Activated T-helper 1 cell treated with anti-CD3 and anti-CD28 coated beads, Interleukin-12 subunit alpha, Interleukin-12 subunit beta, Interleukin-2, Interleukin-4 antibody, amounts not matched to agents 30 ng/mL and 10 ng/mL and 1 ng/mL, durations not matched to agents 14 hours and 24 hours and 36 hours (primary cell): ENCODE measurements at regions not wholly inside any gene's neighbourhood (a gene's known extent, or its start where the extent isn't known, plus 50 kb on each side); places are given as distances from the start of the nearest gene placed in this dataset.

Experiments used
- DNase-seq: peaks from one replicate; pipeline ENCODE4 v3.0.0; 2021; ENCODE audit warnings: low spot score
- H3K27ac Mint-ChIP-seq: one replicate; pipeline ENCODE4 v1.8.0; 2021; ENCODE audit warnings: mild to moderate bottlenecking, mixed read lengths
- H3K27me3 Mint-ChIP-seq: one replicate; pipeline ENCODE4 v1.8.0; 2022; ENCODE audit warnings: mild to moderate bottlenecking, moderate library complexity, mixed read lengths; ENCODE audit not compliant: insufficient read depth
- H3K36me3 Mint-ChIP-seq: one replicate; pipeline ENCODE4 v1.8.0; 2021; ENCODE audit warnings: low read depth, mixed read lengths
- H3K4me1 Mint-ChIP-seq: one replicate; pipeline ENCODE4 v1.8.0; 2021; ENCODE audit warnings: low read depth, mixed read lengths
- H3K4me3 Mint-ChIP-seq: one replicate; pipeline ENCODE4 v1.8.0; 2021; ENCODE audit warnings: mild to moderate bottlenecking, moderate library complexity, mixed read lengths
- H3K9me3 Mint-ChIP-seq: one replicate; pipeline ENCODE4 v1.8.0; 2021; ENCODE audit warnings: mixed read lengths
- intact Hi-C: fragments of 100-400 bp; cut with micrococcal nuclease; formaldehyde crosslinking; loops from one replicate; pipeline ENCODE4 v1.15.1; 2024

DNA sequence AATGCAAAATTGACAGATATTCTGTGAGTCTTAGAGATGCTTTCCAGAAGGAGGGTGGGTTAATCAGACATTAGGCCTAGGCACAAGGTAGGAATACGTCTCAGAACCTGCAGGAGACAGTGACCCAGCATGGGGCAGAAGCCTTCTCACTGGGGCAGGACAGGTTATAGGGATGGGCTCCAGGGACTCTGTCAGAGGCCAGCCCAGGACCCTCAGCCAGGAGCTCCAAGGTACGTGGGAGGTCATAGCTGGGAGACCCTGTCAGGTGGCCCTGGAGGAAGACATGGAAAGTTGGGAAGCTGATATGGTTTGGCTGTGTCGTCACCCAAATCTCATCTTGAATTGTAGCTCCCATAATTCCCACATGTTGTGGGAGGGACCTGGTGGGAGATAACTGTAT, 450.4 kb downstream of the GADD45G start:
- H3K27me3 Mint-ChIP-seq, result peaks cover 19% of the 10 kb centered on the region
- no peaks in the 10 kb centered on the region for H3K36me3 Mint-ChIP-seq
- intact Hi-C loops, result no loop called here
- DNase-seq, result no peak
- no peaks in the 10 kb centered on the region for H3K9me3 Mint-ChIP-seq
- H3K4me3 Mint-ChIP-seq, result no peak overlapping the region
- H3K4me1 Mint-ChIP-seq, result no peaks in the 10 kb centered on the region
- no peak overlapping the region for H3K27ac Mint-ChIP-seq

- H3K9me3 Mint-ChIP-seq, result no peaks in the 10 kb centered on the region
- no peak for DNase-seq
- H3K27ac Mint-ChIP-seq, result no peak overlapping the region
- no peaks in the 10 kb centered on the region for H3K36me3 Mint-ChIP-seq
- H3K4me1 Mint-ChIP-seq, result no peaks in the 10 kb centered on the region
- intact Hi-C loops, result no loop called here
- H3K27me3 Mint-ChIP-seq, result peaks cover 16% of the 10 kb centered on the region
- no peak overlapping the region for H3K4me3 Mint-ChIP-seq
Measured at GRCh38 chr9:90057361-90057760, 452.5 kb downstream of the GADD45G start.

DNA sequence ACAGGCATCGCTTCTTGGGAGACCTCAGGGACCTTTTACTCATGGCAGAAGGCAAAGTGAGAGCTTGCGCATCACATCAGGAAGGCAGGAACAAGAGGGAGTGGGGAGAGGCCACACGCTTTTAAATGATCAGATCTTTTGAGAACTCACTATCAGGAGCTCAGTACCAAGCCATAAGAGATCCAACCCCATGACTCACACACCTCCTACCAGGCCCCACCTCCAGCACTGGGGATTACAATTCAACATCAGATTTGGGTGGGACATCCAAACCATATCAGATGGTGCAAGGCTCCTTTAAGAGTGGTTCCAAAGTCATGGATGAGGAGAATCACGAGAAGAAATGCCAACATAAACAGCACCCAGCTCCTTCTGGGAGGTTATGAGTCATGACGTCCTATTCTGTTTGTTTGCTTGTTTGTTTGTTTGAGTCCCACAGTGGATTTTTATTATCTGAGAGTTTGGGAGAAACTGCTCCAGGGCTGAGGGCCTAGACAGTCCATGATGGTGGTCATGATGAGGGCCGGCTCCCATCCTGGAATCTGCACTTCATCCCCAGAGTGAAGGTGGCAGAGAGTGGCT, 453.5 kb downstream of the GADD45G start:
- DNase-seq, result no peak
- intact Hi-C loops, result no loop called here
- no peaks in the 10 kb centered on the region for H3K4me1 Mint-ChIP-seq
- H3K36me3 Mint-ChIP-seq, result no peaks in the 10 kb centered on the region
- H3K9me3 Mint-ChIP-seq, result no peaks in the 10 kb centered on the region
- H3K4me3 Mint-ChIP-seq, result no peak overlapping the region
- H3K27me3 Mint-ChIP-seq, result peaks cover 18% of the 10 kb centered on the region
- no peak overlapping the region for H3K27ac Mint-ChIP-seq

DNA sequence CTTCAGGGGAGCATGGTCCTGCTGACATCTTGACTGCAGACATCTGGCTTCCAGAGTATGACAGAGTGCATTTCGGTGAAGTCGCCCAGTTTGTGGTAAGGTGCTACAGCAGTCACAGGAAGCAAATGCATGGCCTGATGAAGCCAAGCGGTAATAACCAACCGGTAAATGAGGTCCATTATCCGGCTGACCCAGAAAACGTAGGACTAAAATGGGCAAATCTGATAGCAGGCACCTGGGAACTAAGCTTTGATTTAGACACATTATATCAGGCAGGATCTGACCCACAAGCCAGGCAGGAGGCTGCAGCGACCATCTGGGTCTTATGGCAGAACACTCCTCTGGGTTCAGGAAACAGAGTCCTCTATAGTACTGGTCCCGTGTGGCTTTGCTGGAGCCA, 454.6 kb downstream of the GADD45G start:
- DNase-seq, result no peak
- H3K36me3 Mint-ChIP-seq, result no peaks in the 10 kb centered on the region
- H3K9me3 Mint-ChIP-seq, result no peaks in the 10 kb centered on the region
- no peak overlapping the region for H3K27ac Mint-ChIP-seq
- intact Hi-C loops, result no loop called here
- H3K27me3 Mint-ChIP-seq, result peaks cover 17% of the 10 kb centered on the region
- H3K4me3 Mint-ChIP-seq, result no peak overlapping the region
- no peaks in the 10 kb centered on the region for H3K4me1 Mint-ChIP-seq

DNA sequence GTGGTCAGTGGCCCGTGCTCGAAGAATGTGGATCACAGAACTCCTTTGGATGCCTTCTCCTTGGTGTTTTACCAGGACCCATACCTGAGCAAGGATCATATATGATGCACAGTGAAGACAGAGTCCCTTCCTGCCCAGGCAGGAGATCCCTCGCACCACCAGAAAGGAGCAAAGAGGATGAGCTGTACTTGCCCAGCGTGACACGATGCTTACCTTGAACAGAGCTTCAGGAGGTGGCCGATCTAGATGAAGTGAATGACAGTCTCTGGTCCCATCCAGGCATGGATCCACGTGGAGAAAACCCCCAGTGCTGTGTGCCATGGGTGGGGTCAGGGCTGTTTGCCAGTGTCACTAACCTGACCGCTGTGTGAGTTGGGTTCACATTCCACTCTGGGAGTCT, 455.4 kb downstream of the GADD45G start:
- DNase-seq, result no peak
- H3K36me3 Mint-ChIP-seq, result no peaks in the 10 kb centered on the region
- intact Hi-C loops, result no loop called here
- H3K27me3 Mint-ChIP-seq, result peaks cover 20% of the 10 kb centered on the region
- H3K27ac Mint-ChIP-seq, result no peak overlapping the region
- H3K9me3 Mint-ChIP-seq, result no peaks in the 10 kb centered on the region
- no peaks in the 10 kb centered on the region for H3K4me1 Mint-ChIP-seq
- H3K4me3 Mint-ChIP-seq, result no peak overlapping the region

- Mint-ChIP-seq H3K36me3 (no peaks in the 10 kb centered on the region), H3K27me3 (peaks cover 18% of the 10 kb centered on the region), H3K4me1 (no peaks in the 10 kb centered on the region), H3K27ac (no peak overlapping the region), H3K4me3 (no peak overlapping the region), H3K9me3 (no peaks in the 10 kb centered on the region)
- intact Hi-C loops, result no loop called here
- no peak for DNase-seq
Measured at GRCh38 chr9:90061187-90061586, 456.4 kb downstream of the GADD45G start.

- no peak for DNase-seq
- H3K4me3 Mint-ChIP-seq, result no peak overlapping the region
- no peaks in the 10 kb centered on the region for H3K36me3 Mint-ChIP-seq
- peaks cover 27% of the 10 kb centered on the region for H3K27me3 Mint-ChIP-seq
- no peaks in the 10 kb centered on the region for H3K4me1 Mint-ChIP-seq
- H3K27ac Mint-ChIP-seq, result no peak overlapping the region
- no peaks in the 10 kb centered on the region for H3K9me3 Mint-ChIP-seq
- intact Hi-C loops, result no loop called here
Measured at GRCh38 chr9:90062982-90063381, 458.2 kb downstream of the GADD45G start.

DNA sequence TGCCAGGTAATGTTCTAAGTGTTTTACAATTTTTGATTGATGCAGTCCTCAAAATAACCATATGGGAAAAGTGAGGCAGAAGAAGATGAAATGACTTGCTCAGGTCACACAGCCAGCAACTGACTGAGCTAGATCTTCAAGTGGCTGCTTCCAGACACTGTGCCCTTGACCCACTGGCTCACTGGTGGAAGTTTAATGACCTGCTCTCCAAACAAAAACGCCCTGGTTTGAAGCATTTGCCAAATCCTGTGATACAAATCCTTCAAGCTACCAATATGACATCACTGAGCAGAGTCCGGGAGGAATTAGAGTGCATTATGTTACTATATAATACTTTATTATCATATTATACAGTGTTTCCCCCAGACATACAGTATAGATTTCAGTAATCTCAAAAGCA, 459.4 kb downstream of the GADD45G start:
- H3K4me3 Mint-ChIP-seq, result no peak overlapping the region
- no peaks in the 10 kb centered on the region for H3K4me1 Mint-ChIP-seq
- H3K36me3 Mint-ChIP-seq, result no peaks in the 10 kb centered on the region
- DNase-seq, result no peak
- no peaks in the 10 kb centered on the region for H3K9me3 Mint-ChIP-seq
- H3K27me3 Mint-ChIP-seq, result peaks cover 39% of the 10 kb centered on the region
- intact Hi-C loops, result no loop called here
- H3K27ac Mint-ChIP-seq, result no peak overlapping the region

GRCh38 chr9:90064971-90065370, 460.2 kb downstream of the GADD45G start:
- Mint-ChIP-seq H3K36me3 (no peaks in the 10 kb centered on the region), H3K9me3 (no peaks in the 10 kb centered on the region), H3K4me1 (no peaks in the 10 kb centered on the region), H3K27ac (no peak overlapping the region), H3K4me3 (no peak overlapping the region), H3K27me3 (peaks cover 37% of the 10 kb centered on the region)
- DNase-seq, result no peak
- intact Hi-C loops, result no loop called here

DNA sequence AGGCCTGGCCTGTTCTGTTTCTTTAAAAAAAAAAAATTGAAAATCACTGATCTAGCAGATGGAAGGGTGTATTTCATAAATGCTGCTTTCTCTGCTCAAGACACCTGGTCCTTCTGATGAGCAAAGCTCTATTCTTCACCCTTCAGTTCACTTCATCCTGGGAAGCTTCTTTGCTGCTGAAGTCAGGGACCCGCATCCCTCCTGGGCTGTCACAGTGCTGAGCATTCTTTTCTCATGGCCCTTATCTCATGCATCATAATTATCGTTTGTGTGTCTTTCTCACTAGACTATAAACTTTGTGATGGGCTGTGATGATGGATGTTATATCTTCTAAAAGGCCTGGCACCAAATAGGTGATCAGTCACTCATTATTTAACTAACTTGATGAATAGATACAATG, 461.0 kb downstream of the GADD45G start:
- no peak overlapping the region for H3K27ac Mint-ChIP-seq
- peaks cover 36% of the 10 kb centered on the region for H3K27me3 Mint-ChIP-seq
- no peaks in the 10 kb centered on the region for H3K4me1 Mint-ChIP-seq
- no peak for DNase-seq
- H3K4me3 Mint-ChIP-seq, result no peak overlapping the region
- no peaks in the 10 kb centered on the region for H3K36me3 Mint-ChIP-seq
- no peaks in the 10 kb centered on the region for H3K9me3 Mint-ChIP-seq
- intact Hi-C loops, result no loop called here

DNA sequence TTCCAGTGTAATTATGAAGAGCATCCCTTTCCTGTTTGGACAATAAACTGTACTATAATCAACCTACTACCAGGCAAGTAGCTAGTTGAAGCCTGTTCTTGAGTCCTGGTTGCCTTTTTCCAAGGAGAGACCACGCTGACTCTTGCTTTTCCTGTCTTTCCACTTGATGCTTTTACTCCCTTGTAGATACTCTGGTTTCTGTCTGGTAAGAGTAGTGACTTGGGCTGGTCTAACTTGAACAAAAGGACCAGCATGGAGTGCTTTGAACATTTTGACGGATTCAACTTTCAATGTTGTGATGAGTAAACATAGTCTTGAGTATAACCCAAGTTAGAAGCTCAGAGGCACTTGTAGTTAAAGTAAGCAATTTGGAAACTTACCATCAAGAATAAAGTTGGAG, 464.3 kb downstream of the GADD45G start:
- intact Hi-C loops, result no loop called here
- Mint-ChIP-seq H3K27me3 (peaks cover 40% of the 10 kb centered on the region), H3K27ac (no peak overlapping the region), H3K9me3 (no peaks in the 10 kb centered on the region), H3K4me1 (no peaks in the 10 kb centered on the region), H3K4me3 (no peak overlapping the region), H3K36me3 (no peaks in the 10 kb centered on the region)
- no peak for DNase-seq

GRCh38 chr9:90070056-90070455, 465.2 kb downstream of the GADD45G start:
- no peaks in the 10 kb centered on the region for H3K9me3 Mint-ChIP-seq
- H3K36me3 Mint-ChIP-seq, result no peaks in the 10 kb centered on the region
- peaks cover 45% of the 10 kb centered on the region for H3K27me3 Mint-ChIP-seq
- no peaks in the 10 kb centered on the region for H3K4me1 Mint-ChIP-seq
- DNase-seq, result no peak
- no peak overlapping the region for H3K4me3 Mint-ChIP-seq
- intact Hi-C loops, result no loop called here
- H3K27ac Mint-ChIP-seq, result no peak overlapping the region

GRCh38 chr9:90070469-90070868, 465.7 kb downstream of the GADD45G start:
- H3K36me3 Mint-ChIP-seq, result no peaks in the 10 kb centered on the region
- DNase-seq, result no peak
- H3K4me3 Mint-ChIP-seq, result no peak overlapping the region
- H3K27ac Mint-ChIP-seq, result no peak overlapping the region
- no peaks in the 10 kb centered on the region for H3K4me1 Mint-ChIP-seq
- H3K9me3 Mint-ChIP-seq, result no peaks in the 10 kb centered on the region
- peaks cover 43% of the 10 kb centered on the region for H3K27me3 Mint-ChIP-seq
- intact Hi-C loops, result no loop called here

DNA sequence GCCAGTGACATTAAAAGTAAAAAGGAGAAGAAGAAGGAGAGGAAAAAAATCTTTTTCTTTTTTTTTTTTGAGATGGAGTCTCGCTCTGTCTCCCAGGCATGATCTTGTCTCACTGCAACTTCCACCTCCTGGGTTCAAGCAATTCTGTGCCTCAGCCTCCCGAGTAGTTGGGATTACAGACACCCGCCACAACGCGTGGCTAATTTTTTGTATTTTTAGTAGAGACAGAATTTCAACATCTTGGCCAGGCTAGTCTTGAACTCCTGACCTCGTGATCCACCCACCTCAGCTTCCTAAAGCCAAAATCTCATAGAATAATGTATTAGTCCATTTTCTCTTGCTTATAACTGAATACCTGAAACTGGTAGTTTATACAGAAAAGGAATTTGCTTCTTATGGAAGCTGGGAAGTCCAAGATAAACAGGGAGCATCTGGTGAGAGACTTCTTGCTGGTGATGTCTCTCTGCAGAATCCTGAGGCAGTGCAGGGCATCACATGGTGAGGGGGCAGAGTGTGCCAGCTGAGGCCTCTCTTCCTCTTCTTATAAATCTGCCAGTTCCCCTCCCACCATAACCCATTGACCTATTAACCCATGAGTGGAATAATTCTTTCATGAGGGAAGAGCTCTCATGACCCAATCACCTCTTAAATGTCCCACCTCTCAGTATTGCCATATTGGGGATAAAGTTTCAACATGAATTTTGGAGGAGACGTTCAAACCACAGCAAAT, 466.3 kb downstream of the GADD45G start:
- H3K36me3 Mint-ChIP-seq, result no peaks in the 10 kb centered on the region
- H3K4me1 Mint-ChIP-seq, result no peaks in the 10 kb centered on the region
- no peak for DNase-seq
- no peak overlapping the region for H3K4me3 Mint-ChIP-seq
- no peak overlapping the region for H3K27ac Mint-ChIP-seq
- peaks cover 46% of the 10 kb centered on the region for H3K27me3 Mint-ChIP-seq
- H3K9me3 Mint-ChIP-seq, result no peaks in the 10 kb centered on the region
- intact Hi-C loops, result no loop called here
